GM12878 (cell line): ENCODE measurements at regions not wholly inside any gene's neighbourhood (a gene's known extent, or its start where the extent isn't known, plus 50 kb on each side); places are given as distances from the start of the nearest gene placed in this dataset.

Source experiments
- ATAC-seq: fragments of 200-7000 bp; cut with Tn5 transposase; 3 replicates; pipeline ENCODE4 v1.9.1; 2020; ENCODE audit warnings: mild to moderate bottlenecking, moderate library complexity
- BruUV-seq: library from RNA; stranded (reverse); fragments of 400-500 nt; replicated peaks from 2 replicates; lab custom pipeline; 2021; lab: Mats Ljungman, UMichigan
- CTCF ChIA-PET: fragments of 300-600 bp; sonication (Branson Sonifier 250); formaldehyde crosslinking; extraction: SDS; loops from one replicate; lab custom pipeline; 2021; ENCODE audit warnings: inconsistent platforms; lab: Yijun Ruan, JAX
- POLR2A ChIA-PET: fragments of 350-600 bp; formaldehyde crosslinking; extraction: SDS; loops from one replicate; lab custom pipeline; 2021; ENCODE audit warnings: inconsistent platforms; lab: Charles Lee
- RAD21 ChIA-PET: fragments of 300-600 bp; sonication (Branson Sonifier 250); formaldehyde crosslinking; loops from one replicate; lab custom pipeline; 2023; ENCODE audit warnings: antibody characterized with exemption; ENCODE audit not compliant: unreplicated experiment; lab: Charles Lee
- SMC1A ChIA-PET: fragments of 300-600 bp; sonication (Branson Sonifier 250); formaldehyde crosslinking; loops from one replicate; lab custom pipeline; 2023; ENCODE audit not compliant: unreplicated experiment, uncharacterized antibody; lab: Charles Lee
- DNase-seq: peaks from one replicate; pipeline ENCODE4 v3.0.0-alpha.2; 2011; ENCODE audit warnings: low read depth, low spot score
- FAIRE-seq: peaks from 3 replicates; lab custom pipeline; 2011; peaks lifted over from hg19 to GRCh38; lab: Jason Lieb, UNC
- H2AFZ ChIP-seq: 2 replicates; pipeline ENCODE4 v1.6.0; 2011; ENCODE audit warnings: low read depth, low read length, control low read depth; ENCODE audit not compliant: control insufficient read depth
- H3K27ac ChIP-seq: 2 replicates; pipeline ENCODE4 v1.5.1; 2011; ENCODE audit warnings: control low read depth; ENCODE audit not compliant: control insufficient read depth, insufficient read depth
- H3K27me3 ChIP-seq, 2 experiments: replicated peaks in 1 of 2; 2 replicates each; pipeline versions ENCODE4 v1.6.0 to v1.6.1; 2011; ENCODE audit warnings: low read length in 1 of 2; ENCODE audit not compliant: control insufficient read depth in 2 of 2, insufficient read depth in 2 of 2
- H3K36me3 ChIP-seq, 2 experiments: 2 replicates each; pipeline ENCODE4 v1.5.1; 2011; ENCODE audit warnings: low read length in 1 of 2; ENCODE audit not compliant: control insufficient read depth in 2 of 2, insufficient read depth in 2 of 2
- H3K4me1 ChIP-seq: 2 replicates; pipeline ENCODE4 v1.6.1; 2011; ENCODE audit warnings: mild to moderate bottlenecking, low read length, moderate library complexity, mixed read lengths; ENCODE audit not compliant: control insufficient read depth, insufficient read depth
- H3K4me2 ChIP-seq: 2 replicates; pipeline ENCODE4 v1.6.0; 2011; ENCODE audit warnings: control low read depth; ENCODE audit not compliant: control insufficient read depth, insufficient read depth
- H3K4me3 ChIP-seq: fragments of 200-600 bp; sonication (generic); 2 replicates; pipeline ENCODE4 v1.5.1; 2016
- H3K79me2 ChIP-seq: 2 replicates; pipeline ENCODE4 v1.6.0; 2011; ENCODE audit warnings: low read length; ENCODE audit not compliant: control insufficient read depth, insufficient read depth
- H3K9ac ChIP-seq: 2 replicates; pipeline ENCODE4 v1.8.0; 2011; ENCODE audit warnings: low read length, control low read depth, mixed read lengths; ENCODE audit not compliant: control insufficient read depth, insufficient read depth
- H3K9me3 ChIP-seq: replicated peaks from 3 replicates; pipeline ENCODE4 v1.5.1; 2011; ENCODE audit warnings: mild to moderate bottlenecking, low read length; ENCODE audit not compliant: control insufficient read depth, insufficient read depth
- H4K20me1 ChIP-seq: 2 replicates; pipeline ENCODE4 v1.6.0; 2011; ENCODE audit not compliant: control insufficient read depth, insufficient read depth
- BACH1 ChIP-seq: fragments of 450-650 bp; IDR thresholded peaks from 2 replicates; pipeline ENCODE4 v1.6.1; 2017; ENCODE audit warnings: mild to moderate bottlenecking, borderline replicate concordance
- CBX5 ChIP-seq: sonication (generic); IDR thresholded peaks from 2 replicates; pipeline ENCODE4 v1.6.1; 2016; ENCODE audit warnings: low read depth, moderate library complexity, mild to moderate bottlenecking, inconsistent platforms
- ETV6 ChIP-seq, 2 experiments: fragments of 450-650 bp in 1 of 2; IDR thresholded peaks in 1 of 2; conservative IDR thresholded peaks in 1 of 2; 2 replicates each; pipeline ENCODE4 v1.6.1; 2014; ENCODE audit warnings: antibody characterized with exemption in 1 of 2, borderline replicate concordance in 1 of 2, low read depth in 1 of 2, mild to moderate bottlenecking in 1 of 2, moderate library complexity in 1 of 2
- IKZF1 ChIP-seq: fragments of 450-650 bp; conservative IDR thresholded peaks from 2 replicates; pipeline ENCODE4 v1.6.1; 2017; ENCODE audit warnings: antibody characterized with exemption, mild to moderate bottlenecking
- MEF2A ChIP-seq: IDR thresholded peaks from 2 replicates; pipeline ENCODE4 v1.6.1; 2011; ENCODE audit warnings: low read depth, mild to moderate bottlenecking, low read length, moderate library complexity; ENCODE audit not compliant: insufficient read depth
- RB1 ChIP-seq: fragments of 450-650 bp; formaldehyde crosslinking; IDR thresholded peaks from 2 replicates; pipeline ENCODE4 v1.6.1; 2017; ENCODE audit warnings: mild to moderate bottlenecking, borderline replicate concordance
- REST ChIP-seq: IDR thresholded peaks from 2 replicates; pipeline ENCODE4 v1.6.1; 2012; ENCODE audit warnings: mild to moderate bottlenecking, low read depth, low read length
- TBL1XR1 ChIP-seq: IDR thresholded peaks from 2 replicates; pipeline ENCODE4 v1.6.1; 2012; ENCODE audit warnings: low read depth, low read length, improper control_type of control experiment
- TCF7 ChIP-seq: IDR thresholded peaks from 2 replicates; pipeline ENCODE4 v1.6.1; 2014; ENCODE audit warnings: antibody characterized with exemption, borderline replicate concordance
- WGBS: methylation state at CpG from one replicate; pipeline ENCODE4 v1.1.6; 2016; ENCODE audit warnings: low lambda C conversion rate; ENCODE audit not compliant: insufficient replicate concordance, insufficient coverage; ENCODE audit errors: missing lambda C conversion rate; 5-methylcytosine and 5-hydroxymethylcytosine counted together
- in situ Hi-C: fragments of 300-500 bp; cut with MboI; formaldehyde crosslinking; loops from 9 replicates; pipeline ENCODE4 v1.14.3; 2018; ENCODE audit warnings: mixed read lengths
- intact Hi-C: fragments of 100-400 bp; cut with micrococcal nuclease; formaldehyde crosslinking; loops from one replicate; pipeline ENCODE4 v1.14.2; 2022; ENCODE audit not compliant: unreplicated experiment

GRCh38 chr17:53148058-53148457 is 674.7 kb upstream of the KIF2B start:
- ChIA-PET POLR2A (no interaction called here), CTCF (no interaction called here)
- H3K9me3 ChIP-seq, result no peaks in the 10 kb centered on the region; the same call in 2 of the 3 replicates
- H3K27ac ChIP-seq, result no peak overlapping the region
- DNase-seq (no peak), ATAC-seq (no peak)
- BruUV-seq, result no TSS peak
- H4K20me1 ChIP-seq, result no peaks in the 10 kb centered on the region
- TF ChIP-seq IKZF1 (no peak), TCF7 (no peak), CBX5 (no peak), BACH1 (no peak), TBL1XR1 (no peak), RB1 (no peak), MEF2A (no peak), ETV6 (conservative IDR thresholded peaks at IDR 0.05 in 1 of 2, IDR thresholded peaks at IDR 0.05 in 1 of 2; ENCODE audit: borderline replicate concordance in 1 of 2, low read depth in 1 of 2) (no peak), REST (no peak)
- TF ChIP-seq, all 136 proteins: peak for 0
- H3K9ac ChIP-seq, result no peak overlapping the region
- FAIRE-seq, result no peak
- intact Hi-C loops, result no loop called here
- no peaks in the 10 kb centered on the region for H3K4me1 ChIP-seq
- no peak overlapping the region for H3K4me3 ChIP-seq
- no peak overlapping the region for H2AFZ ChIP-seq
- ChIA-PET RAD21 (no interaction called here), SMC1A (no interaction called here)
- no peaks in the 10 kb centered on the region for H3K27me3 ChIP-seq
- 0% methylated on average over 1 of the region's 1 CpG for WGBS
- no peaks in the 10 kb centered on the region for H3K36me3 ChIP-seq
- no peaks in the 10 kb centered on the region for H3K79me2 ChIP-seq
- no peak overlapping the region for H3K4me2 ChIP-seq
- in situ Hi-C loops, result no loop called here
